ENCODE measurements at regions not wholly inside any gene's neighbourhood (a gene's known extent, or its start where the extent isn't known, plus 50 kb on each side); places are given as distances from the start of the nearest gene placed in this dataset.

DNA sequence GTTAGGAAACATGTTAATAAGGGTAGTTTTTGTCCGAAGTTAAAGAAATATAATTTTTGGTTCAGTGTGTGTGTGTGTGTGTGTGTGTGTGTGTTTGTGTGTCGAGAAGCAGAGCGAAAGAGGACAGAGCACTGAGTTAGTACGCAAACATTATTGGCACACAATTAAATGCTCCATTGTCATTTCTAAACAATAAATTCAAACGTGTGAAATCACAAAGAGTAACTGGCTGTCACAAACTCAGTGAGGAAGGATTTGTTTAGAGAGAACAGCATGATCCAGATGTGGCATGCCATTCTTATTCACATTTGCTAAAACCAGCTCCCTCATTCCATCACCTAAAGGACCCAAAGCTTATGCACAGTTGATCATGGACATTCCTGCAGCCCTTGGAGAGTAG, 970.8 kb downstream of the DTWD2 start:
- DNase-seq (ENCODE audit: low spot score) (no peak), ATAC-seq (no peak)
- Mint-ChIP-seq H3K27ac (no peak overlapping the region), H3K9me3 (peaks cover 6% of the 10 kb centered on the region), H3K4me3 (no peak overlapping the region), H3K36me3 (no peaks in the 10 kb centered on the region), H3K27me3 (no peaks in the 10 kb centered on the region), H3K4me1 (ENCODE audit: low read depth in 2 of 2) (no peaks in the 10 kb centered on the region)

DNA sequence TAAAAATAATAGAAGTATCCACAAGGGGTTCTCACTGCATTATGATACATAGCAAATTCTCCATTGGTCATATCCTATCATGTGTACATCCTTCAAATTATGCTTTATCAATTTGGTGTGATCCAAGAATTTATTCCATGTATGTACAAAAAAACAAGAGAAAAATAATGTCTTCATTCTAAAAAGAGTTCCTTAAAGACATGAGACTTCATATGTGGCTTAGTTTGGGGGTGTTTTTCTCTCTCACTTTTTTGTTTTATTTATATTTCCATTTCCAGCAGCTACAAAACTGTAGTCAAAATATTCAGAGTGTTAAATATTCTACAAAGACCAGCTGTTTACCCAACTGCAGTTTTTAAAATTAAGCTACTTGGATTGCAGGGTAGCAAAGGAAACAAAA, 972.0 kb downstream of the DTWD2 start:
- no peaks in the 10 kb centered on the region for H3K36me3 Mint-ChIP-seq
- no peak overlapping the region for H3K27ac Mint-ChIP-seq
- no peak for DNase-seq (ENCODE audit: low spot score)
- no peaks in the 10 kb centered on the region for H3K4me1 Mint-ChIP-seq (ENCODE audit: low read depth in 2 of 2)
- peaks cover 6% of the 10 kb centered on the region for H3K9me3 Mint-ChIP-seq
- no peaks in the 10 kb centered on the region for H3K27me3 Mint-ChIP-seq
- no peak for ATAC-seq
- H3K4me3 Mint-ChIP-seq: no peak overlapping the region

DNA sequence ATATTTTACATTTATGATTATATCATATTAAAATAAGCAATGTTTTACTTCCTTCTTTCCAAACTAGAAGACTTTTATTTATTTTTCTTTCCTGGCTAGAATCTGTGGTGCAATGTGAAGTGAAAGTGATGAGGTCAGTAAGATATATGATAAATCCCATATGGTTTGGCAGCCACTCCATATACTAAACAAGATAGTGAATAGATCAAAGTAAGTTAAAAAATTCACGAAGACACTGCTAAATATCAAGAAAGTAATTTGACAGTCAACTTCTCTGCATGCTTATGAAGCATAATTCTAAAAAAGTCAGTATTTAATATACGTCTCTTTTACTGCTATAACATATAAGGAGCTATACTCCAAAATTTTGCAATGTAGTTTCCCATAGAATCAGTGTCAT, 972.8 kb downstream of the DTWD2 start:
- DNase-seq (ENCODE audit: low spot score): no peak
- no peaks in the 10 kb centered on the region for H3K36me3 Mint-ChIP-seq
- ATAC-seq: no peak
- H3K9me3 Mint-ChIP-seq: peaks cover 6% of the 10 kb centered on the region
- H3K4me3 Mint-ChIP-seq: no peak overlapping the region
- no peaks in the 10 kb centered on the region for H3K4me1 Mint-ChIP-seq (ENCODE audit: low read depth in 2 of 2)
- no peak overlapping the region for H3K27ac Mint-ChIP-seq
- no peaks in the 10 kb centered on the region for H3K27me3 Mint-ChIP-seq

DNA sequence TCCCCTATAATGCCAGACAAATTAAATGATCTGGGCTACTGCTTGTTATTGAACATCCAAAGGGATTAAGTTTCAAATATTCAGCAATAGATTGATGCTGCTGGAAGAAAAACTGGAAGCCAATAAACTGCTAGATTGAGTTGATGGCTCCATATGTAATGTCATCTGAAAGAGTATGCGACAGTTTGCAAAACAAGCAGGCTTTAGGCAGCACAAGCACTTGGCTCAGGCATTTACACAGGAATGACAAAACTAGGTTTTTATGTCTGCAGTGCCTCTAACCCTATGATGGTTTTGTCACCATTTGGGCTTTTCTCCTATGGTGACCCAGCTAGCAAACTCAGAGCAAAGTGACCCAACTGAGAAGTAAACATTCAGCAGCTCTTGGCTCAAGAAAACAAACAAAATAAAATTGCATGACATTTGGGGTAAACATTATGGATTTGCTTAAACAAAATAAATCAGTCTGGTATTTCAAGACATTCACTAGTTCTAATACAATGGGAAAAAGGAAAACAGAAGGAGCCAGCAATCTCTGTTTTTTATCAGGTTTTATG, 978.5 kb downstream of the DTWD2 start:
- Mint-ChIP-seq H3K4me1 (ENCODE audit: low read depth in 2 of 2) (no peaks in the 10 kb centered on the region), H3K36me3 (no peaks in the 10 kb centered on the region), H3K4me3 (no peak overlapping the region), H3K9me3 (peaks cover 9% of the 10 kb centered on the region), H3K27me3 (no peaks in the 10 kb centered on the region), H3K27ac (no peak overlapping the region)
- ATAC-seq (no peak), DNase-seq (ENCODE audit: low spot score) (no peak)

DNA sequence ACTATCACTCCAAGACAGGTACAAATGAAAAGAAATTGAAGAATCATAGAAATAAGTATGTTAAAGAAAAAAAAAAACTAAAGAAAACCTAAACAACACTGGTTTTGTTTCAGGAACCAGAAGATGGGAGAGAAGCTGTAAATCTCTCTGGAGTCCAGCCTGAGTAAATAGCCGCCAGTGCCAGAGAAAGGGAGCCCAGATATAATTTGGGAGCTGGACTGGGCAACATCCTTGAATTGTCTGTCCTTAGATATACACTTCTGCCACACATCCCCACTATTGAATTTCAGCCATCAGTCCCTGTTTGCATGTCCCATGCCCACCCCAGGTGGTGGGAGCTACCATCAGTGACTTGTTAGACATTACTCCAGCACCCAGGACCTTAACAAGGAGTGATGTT, 979.6 kb downstream of the DTWD2 start:
- Mint-ChIP-seq H3K4me1 (ENCODE audit: low read depth in 2 of 2) (no peaks in the 10 kb centered on the region), H3K9me3 (peaks cover 13% of the 10 kb centered on the region), H3K36me3 (no peaks in the 10 kb centered on the region), H3K4me3 (no peak overlapping the region), H3K27ac (no peak overlapping the region), H3K27me3 (no peaks in the 10 kb centered on the region)
- ATAC-seq: no peak
- no peak for DNase-seq (ENCODE audit: low spot score)

DNA sequence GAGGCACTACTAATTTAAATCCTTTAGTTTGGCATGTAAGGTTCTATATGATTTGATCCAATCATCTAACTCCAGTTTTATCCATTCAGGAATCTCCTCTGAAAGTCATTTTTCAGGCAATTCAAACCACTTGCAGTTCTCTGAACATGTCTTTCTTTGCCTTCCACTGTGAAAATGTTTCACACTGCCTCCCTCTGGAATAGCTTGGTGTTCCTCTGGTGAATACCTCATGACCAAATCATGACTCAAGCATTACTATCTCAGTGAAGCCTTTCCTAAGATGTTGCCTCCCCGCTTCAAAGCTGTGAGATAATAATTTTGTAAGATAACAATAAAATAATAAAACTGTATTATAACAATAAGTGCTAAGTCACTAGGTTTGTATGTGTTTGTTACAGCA, 981.1 kb downstream of the DTWD2 start:
- H3K27ac Mint-ChIP-seq: no peak overlapping the region
- no peaks in the 10 kb centered on the region for H3K4me1 Mint-ChIP-seq (ENCODE audit: low read depth in 2 of 2)
- peaks cover 20% of the 10 kb centered on the region for H3K9me3 Mint-ChIP-seq
- no peaks in the 10 kb centered on the region for H3K36me3 Mint-ChIP-seq
- DNase-seq (ENCODE audit: low spot score) (no peak), ATAC-seq (no peak)
- no peaks in the 10 kb centered on the region for H3K27me3 Mint-ChIP-seq
- H3K4me3 Mint-ChIP-seq: no peak overlapping the region

DNA sequence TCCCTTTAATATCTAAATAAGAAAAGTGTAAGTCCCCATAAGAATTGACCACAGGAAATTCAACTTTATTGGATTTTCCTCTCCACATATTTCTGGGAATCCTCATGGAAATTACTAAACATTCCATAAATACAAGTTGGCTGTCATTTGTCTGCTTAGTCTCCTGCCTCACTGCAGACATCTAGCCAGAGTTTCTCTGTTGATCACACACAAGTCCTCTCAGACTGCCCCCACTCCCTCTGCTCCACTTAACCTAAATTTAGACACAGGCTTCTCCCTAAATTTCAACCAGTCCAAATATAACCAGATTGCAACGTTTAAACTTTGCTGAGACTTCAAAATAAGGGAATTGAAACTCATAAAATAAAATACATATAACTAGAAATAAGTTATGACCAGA, 982.1 kb downstream of the DTWD2 start:
- Mint-ChIP-seq H3K4me1 (ENCODE audit: low read depth in 2 of 2) (no peaks in the 10 kb centered on the region), H3K36me3 (no peaks in the 10 kb centered on the region), H3K9me3 (peaks cover 20% of the 10 kb centered on the region), H3K27me3 (no peaks in the 10 kb centered on the region), H3K27ac (no peak overlapping the region), H3K4me3 (no peak overlapping the region)
- no peak for ATAC-seq
- DNase-seq (ENCODE audit: low spot score): no peak

DNA sequence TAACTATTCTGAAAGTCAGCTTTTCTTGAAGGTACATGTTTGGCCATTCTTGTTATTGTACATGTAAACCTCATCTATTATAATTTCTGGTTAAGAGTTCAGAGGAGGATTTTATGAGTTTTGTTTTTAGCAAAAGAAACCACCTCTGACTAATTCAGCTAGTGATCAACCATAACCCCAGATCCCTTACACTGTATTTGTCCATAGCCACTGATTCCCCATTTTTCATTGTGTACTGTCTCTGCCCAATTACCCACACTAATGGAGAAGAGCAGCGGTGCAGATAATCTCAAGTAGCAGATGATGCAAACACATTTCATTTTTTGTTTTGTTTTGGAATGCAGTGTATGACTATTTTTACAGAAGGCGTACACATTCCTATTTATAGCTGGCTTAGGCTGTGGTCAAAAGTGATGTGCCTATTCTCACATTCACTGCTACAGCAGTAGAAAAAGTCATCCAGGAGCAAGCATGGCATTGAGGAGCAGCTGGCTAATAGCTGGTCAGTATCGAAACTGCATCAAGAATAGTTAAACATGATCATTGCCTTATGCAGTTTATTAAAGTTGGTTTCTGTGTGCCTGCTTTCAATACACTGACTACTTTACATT, 988.3 kb downstream of the DTWD2 start:
- Mint-ChIP-seq H3K36me3 (no peaks in the 10 kb centered on the region), H3K27ac (no peak overlapping the region)

DNA sequence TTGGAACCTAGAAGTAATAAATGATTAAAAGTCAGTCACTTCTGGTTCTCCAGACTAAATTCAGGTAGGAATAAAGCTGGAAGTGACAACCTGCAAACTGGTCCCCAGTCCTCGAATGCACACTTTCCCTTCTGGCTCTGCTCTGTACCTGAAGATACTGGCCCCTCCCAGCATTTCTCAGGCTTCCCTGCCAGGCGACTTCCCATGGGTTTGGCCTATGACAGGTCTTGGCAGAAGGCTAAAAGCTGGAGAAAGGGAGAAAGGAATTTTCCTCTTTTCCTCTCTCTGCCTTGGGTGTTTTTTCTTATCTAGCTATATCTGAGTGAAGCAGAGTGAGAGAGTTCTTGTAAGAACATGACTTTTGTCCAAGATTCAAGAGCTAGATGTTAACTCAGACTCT, 1005.7 kb downstream of the DTWD2 start:
- Mint-ChIP-seq H3K4me3 (no peak overlapping the region), H3K36me3 (no peaks in the 10 kb centered on the region), H3K27me3 (no peaks in the 10 kb centered on the region), H3K27ac (no peak overlapping the region), H3K9me3 (peaks cover 8% of the 10 kb centered on the region), H3K4me1 (ENCODE audit: low read depth in 2 of 2) (no peaks in the 10 kb centered on the region)
- DNase-seq (ENCODE audit: low spot score) (no peak), ATAC-seq (no peak)

More for the DNA sequence above, 988.3 kb downstream of the DTWD2 start:
- no peaks in the 10 kb centered on the region for H3K4me1 Mint-ChIP-seq (ENCODE audit: low read depth in 2 of 2)
- H3K4me3 Mint-ChIP-seq: no peak overlapping the region
- DNase-seq (ENCODE audit: low spot score) (no peak), ATAC-seq (no peak)
- H3K9me3 Mint-ChIP-seq: peaks cover 20% of the 10 kb centered on the region
- no peaks in the 10 kb centered on the region for H3K27me3 Mint-ChIP-seq

DNA sequence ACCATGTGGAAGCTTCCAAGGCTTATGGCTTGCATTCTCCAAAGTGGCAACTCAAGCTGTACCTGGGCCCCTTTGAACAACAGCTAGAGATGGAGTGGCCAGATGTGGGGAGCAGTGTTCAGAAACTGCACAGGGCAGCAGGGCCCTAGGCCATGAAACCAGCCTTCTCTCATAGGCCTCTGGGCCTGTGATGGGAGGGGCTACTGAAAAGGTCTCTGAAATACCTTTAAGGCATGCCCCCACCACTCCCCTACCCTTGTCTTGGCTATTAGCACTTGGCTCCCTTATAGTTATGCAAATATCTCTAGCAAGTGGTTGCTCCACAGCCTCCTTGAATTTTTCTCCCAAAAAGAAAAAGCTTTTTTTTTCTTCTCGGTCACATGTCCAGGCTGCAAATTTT, 1014.6 kb downstream of the DTWD2 start:
- ATAC-seq (no peak), DNase-seq (ENCODE audit: low spot score) (no peak)
- H3K9me3 Mint-ChIP-seq: peaks cover 26% of the 10 kb centered on the region
- H3K27me3 Mint-ChIP-seq: no peaks in the 10 kb centered on the region
- H3K27ac Mint-ChIP-seq: no peak overlapping the region
- H3K36me3 Mint-ChIP-seq: no peaks in the 10 kb centered on the region
- no peak overlapping the region for H3K4me3 Mint-ChIP-seq
- no peaks in the 10 kb centered on the region for H3K4me1 Mint-ChIP-seq (ENCODE audit: low read depth in 2 of 2)

DNA sequence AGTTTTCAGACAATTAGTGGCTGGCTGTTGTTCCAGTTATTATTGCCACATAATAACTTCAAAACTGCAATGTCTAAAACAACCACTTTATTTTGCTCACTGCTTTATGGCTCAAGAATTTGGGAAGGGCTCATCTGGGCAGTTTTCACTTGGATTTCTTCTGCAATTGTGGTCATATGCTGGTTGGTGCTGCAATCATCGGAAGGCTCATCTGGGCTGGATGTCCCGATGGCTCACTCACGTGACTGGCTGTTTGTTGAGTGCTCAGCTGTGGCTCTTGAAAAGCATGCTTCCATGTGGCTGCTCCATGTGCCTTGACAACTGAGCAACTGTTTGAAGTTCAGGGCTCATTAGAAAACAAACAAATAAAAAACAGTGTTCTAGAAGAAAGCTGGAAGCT, 1032.5 kb downstream of the DTWD2 start:
- Mint-ChIP-seq H3K27me3 (no peaks in the 10 kb centered on the region), H3K4me3 (no peak overlapping the region), H3K4me1 (ENCODE audit: low read depth in 2 of 2) (no peaks in the 10 kb centered on the region), H3K27ac (no peak overlapping the region), H3K9me3 (peaks cover 17% of the 10 kb centered on the region), H3K36me3 (no peaks in the 10 kb centered on the region)
- DNase-seq (ENCODE audit: low spot score) (no peak), ATAC-seq (no peak)

DNA sequence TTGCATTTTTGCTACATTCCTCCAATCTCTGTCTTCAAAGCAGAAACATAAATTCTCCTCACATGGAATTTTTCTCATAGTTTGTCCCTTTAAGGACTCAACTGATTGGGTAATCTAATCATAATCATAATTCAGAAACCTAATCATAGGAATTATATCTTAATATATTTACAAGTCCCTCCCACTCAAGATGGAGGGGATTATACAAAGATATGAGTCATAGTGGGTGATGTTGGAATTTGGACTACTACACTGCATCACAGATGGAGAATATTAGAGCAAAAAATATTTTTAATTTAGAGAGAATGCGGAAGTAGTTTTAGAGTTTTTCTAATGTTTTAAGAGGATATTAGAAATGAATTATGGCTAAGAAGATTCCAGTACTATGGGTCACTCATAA, 1034.0 kb downstream of the DTWD2 start:
- Mint-ChIP-seq H3K4me1 (ENCODE audit: low read depth in 2 of 2) (no peaks in the 10 kb centered on the region), H3K27ac (no peak overlapping the region), H3K27me3 (no peaks in the 10 kb centered on the region), H3K36me3 (no peaks in the 10 kb centered on the region), H3K4me3 (no peak overlapping the region), H3K9me3 (peaks cover 19% of the 10 kb centered on the region)
- no peak for DNase-seq (ENCODE audit: low spot score)
- no peak for ATAC-seq

DNA sequence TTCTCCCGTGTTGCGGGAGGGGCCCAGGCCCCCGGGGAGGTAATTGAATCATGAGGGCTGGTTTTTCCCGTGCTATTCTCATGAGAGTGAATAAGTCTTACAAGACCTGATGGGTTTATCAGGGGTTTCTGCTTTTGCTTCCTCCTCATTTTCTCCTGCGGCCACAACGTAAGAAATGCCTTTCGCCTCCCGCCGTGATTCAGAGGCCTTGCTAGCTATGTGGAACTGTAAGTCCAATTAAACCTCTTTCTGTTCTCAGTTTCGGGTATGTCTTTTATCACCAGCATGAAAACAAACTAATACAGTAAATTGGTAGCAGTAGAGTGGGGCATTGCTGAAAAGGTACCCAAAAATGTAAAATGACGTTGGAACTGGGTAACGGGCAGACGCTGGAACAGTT, 1035.1 kb downstream of the DTWD2 start:
- no peak for ATAC-seq
- no peak for DNase-seq (ENCODE audit: low spot score)
- no peaks in the 10 kb centered on the region for H3K36me3 Mint-ChIP-seq
- no peaks in the 10 kb centered on the region for H3K27me3 Mint-ChIP-seq
- no peak overlapping the region for H3K27ac Mint-ChIP-seq
- no peak overlapping the region for H3K4me3 Mint-ChIP-seq
- H3K4me1 Mint-ChIP-seq (ENCODE audit: low read depth in 2 of 2): no peaks in the 10 kb centered on the region
- H3K9me3 Mint-ChIP-seq: peaks cover 17% of the 10 kb centered on the region

DNA sequence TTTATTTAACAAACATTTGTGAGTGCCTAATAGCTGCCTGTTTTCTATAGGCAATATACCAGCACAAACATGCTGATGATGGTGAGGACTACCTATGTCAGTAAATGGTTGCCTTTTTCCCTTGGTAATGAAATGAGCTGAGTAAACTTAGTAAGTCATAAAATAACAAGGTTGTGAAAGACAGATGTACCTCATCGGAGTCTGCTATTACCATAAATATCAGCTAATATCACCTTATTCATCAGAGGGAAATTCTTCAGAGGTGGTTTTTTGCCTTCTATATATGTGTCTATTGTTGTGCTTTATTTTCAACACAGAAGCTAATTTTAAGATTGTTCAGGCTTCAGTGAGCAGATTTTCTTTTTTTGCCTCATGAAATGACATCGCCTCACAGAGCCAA, 1040.5 kb downstream of the DTWD2 start:
- DNase-seq (ENCODE audit: low spot score): no peak
- no peaks in the 10 kb centered on the region for H3K27me3 Mint-ChIP-seq
- H3K9me3 Mint-ChIP-seq: peaks cover 16% of the 10 kb centered on the region
- no peaks in the 10 kb centered on the region for H3K36me3 Mint-ChIP-seq
- no peak overlapping the region for H3K4me3 Mint-ChIP-seq
- no peak overlapping the region for H3K27ac Mint-ChIP-seq
- H3K4me1 Mint-ChIP-seq (ENCODE audit: low read depth in 2 of 2): no peaks in the 10 kb centered on the region
- ATAC-seq: no peak

DNA sequence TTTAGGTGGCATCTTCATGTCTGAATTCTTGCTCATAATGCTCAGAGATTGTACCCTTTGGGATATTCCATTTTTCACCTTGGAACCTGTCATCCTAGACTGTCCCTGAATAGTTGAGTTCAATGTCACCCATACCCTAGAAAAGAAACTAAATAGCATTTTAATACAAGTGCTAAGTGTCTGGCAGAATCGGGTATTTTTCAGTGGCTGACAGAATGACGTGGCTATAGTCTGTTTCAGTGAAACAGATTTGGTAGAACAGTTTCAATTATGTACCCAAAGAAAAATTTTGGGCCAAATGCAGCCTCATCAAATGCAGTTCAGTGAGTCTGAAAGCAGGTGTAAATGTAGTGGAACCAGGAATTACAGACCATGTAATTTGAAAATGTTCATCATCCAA, 1041.2 kb downstream of the DTWD2 start:
- H3K4me3 Mint-ChIP-seq: no peak overlapping the region
- no peaks in the 10 kb centered on the region for H3K36me3 Mint-ChIP-seq
- no peak for DNase-seq (ENCODE audit: low spot score)
- H3K9me3 Mint-ChIP-seq: peaks cover 15% of the 10 kb centered on the region
- no peak for ATAC-seq
- H3K27ac Mint-ChIP-seq: no peak overlapping the region
- H3K27me3 Mint-ChIP-seq: no peaks in the 10 kb centered on the region
- no peaks in the 10 kb centered on the region for H3K4me1 Mint-ChIP-seq (ENCODE audit: low read depth in 2 of 2)
